ENCODE measurements at regions not wholly inside any gene's neighbourhood (a gene's known extent, or its start where the extent isn't known, plus 50 kb on each side); places are given as distances from the start of the nearest gene placed in this dataset.

DNA sequence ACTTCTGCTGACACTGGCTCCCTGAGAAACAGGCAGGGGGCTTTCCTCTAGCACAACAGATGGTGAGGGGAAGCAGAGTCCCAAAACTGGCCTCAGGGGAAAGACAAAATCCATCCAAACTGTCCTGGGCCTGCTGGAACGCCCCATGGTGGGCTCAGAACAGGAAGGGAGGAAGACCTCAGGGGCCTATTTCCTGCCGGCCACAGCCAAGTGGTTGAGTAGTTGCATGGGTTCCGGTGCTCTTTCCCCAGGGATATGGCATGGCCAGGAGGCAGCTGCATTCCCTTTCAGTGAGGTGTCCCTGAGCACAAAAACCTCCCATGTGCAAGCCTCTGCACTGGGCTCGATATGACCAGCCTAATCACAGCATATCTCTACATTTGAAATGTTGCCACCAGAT is 303.0 kb upstream of the IRX5 start:
- TF ChIP-seq, protein P1, sequence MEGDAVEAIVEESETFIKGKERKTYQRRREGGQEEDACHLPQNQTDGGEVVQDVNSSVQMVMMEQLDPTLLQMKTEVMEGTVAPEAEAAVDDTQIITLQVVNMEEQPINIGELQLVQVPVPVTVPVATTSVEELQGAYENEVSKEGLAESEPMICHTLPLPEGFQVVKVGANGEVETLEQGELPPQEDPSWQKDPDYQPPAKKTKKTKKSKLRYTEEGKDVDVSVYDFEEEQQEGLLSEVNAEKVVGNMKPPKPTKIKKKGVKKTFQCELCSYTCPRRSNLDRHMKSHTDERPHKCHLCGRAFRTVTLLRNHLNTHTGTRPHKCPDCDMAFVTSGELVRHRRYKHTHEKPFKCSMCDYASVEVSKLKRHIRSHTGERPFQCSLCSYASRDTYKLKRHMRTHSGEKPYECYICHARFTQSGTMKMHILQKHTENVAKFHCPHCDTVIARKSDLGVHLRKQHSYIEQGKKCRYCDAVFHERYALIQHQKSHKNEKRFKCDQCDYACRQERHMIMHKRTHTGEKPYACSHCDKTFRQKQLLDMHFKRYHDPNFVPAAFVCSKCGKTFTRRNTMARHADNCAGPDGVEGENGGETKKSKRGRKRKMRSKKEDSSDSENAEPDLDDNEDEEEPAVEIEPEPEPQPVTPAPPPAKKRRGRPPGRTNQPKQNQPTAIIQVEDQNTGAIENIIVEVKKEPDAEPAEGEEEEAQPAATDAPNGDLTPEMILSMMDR (IDR thresholded peaks at IDR 0.05), result no peak
- TF ChIP-seq, protein P2, sequence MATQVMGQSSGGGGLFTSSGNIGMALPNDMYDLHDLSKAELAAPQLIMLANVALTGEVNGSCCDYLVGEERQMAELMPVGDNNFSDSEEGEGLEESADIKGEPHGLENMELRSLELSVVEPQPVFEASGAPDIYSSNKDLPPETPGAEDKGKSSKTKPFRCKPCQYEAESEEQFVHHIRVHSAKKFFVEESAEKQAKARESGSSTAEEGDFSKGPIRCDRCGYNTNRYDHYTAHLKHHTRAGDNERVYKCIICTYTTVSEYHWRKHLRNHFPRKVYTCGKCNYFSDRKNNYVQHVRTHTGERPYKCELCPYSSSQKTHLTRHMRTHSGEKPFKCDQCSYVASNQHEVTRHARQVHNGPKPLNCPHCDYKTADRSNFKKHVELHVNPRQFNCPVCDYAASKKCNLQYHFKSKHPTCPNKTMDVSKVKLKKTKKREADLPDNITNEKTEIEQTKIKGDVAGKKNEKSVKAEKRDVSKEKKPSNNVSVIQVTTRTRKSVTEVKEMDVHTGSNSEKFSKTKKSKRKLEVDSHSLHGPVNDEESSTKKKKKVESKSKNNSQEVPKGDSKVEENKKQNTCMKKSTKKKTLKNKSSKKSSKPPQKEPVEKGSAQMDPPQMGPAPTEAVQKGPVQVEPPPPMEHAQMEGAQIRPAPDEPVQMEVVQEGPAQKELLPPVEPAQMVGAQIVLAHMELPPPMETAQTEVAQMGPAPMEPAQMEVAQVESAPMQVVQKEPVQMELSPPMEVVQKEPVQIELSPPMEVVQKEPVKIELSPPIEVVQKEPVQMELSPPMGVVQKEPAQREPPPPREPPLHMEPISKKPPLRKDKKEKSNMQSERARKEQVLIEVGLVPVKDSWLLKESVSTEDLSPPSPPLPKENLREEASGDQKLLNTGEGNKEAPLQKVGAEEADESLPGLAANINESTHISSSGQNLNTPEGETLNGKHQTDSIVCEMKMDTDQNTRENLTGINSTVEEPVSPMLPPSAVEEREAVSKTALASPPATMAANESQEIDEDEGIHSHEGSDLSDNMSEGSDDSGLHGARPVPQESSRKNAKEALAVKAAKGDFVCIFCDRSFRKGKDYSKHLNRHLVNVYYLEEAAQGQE (IDR thresholded peaks at IDR 0.05; ENCODE audit: insufficient read depth in 1 of 2, low read depth in 2 of 2, low read length in 1 of 2), result no peak
